ENCODE measurements at regions not wholly inside any gene's neighbourhood (a gene's known extent, or its start where the extent isn't known, plus 50 kb on each side); places are given as distances from the start of the nearest gene placed in this dataset.

- no peak for TF ChIP-seq POLR2A (IDR thresholded peaks at IDR 0.05)
- no peak for TF ChIP-seq CTCF (IDR thresholded peaks at IDR 0.05)
Observed at GRCh38 chr4:30790123-30790522, 70.0 kb downstream of the PCDH7 start.

Measured in right lobe of liver (tissue), 4 donors.